K562 (cell line): ENCODE measurements at regions not wholly inside any gene's neighbourhood (a gene's known extent, or its start where the extent isn't known, plus 50 kb on each side); places are given as distances from the start of the nearest gene placed in this dataset.

Experiments
- ATAC-seq: fragments of 200-7000 bp; cut with Tn5 transposase; 3 replicates; pipeline ENCODE4 v1.9.1; 2020; ENCODE audit warnings: moderate library complexity
- BruUV-seq: library from RNA; stranded (reverse); fragments of 400-500 nt; replicated peaks from 2 replicates; lab custom pipeline; 2021; lab: Mats Ljungman, UMichigan
- CTCF ChIA-PET: fragments of 300-600 bp; formaldehyde crosslinking; extraction: SDS; loops from one replicate; lab custom pipeline; 2021; ENCODE audit warnings: low intra/inter-chr PET ratio; lab: Yijun Ruan, JAX
- POLR2A ChIA-PET: fragments of 300-600, 350-650 bp; sonication (Branson Sonifier 250); formaldehyde crosslinking; extraction: SDS; loops from one replicate; lab custom pipeline; 2021; ENCODE audit warnings: antibody characterized with exemption, inconsistent platforms; lab: Yijun Ruan, JAX
- DNase-seq, 4 experiments: peaks; one replicate each; pipeline versions ENCODE4 v3.0.0 to v3.0.0-alpha.2; 2011 to 2018; ENCODE audit warnings: low spot score in 3 of 4, mixed read lengths in 3 of 4; ENCODE audit errors: extremely low read depth in 1 of 4
- FAIRE-seq: peaks from 2 replicates; lab custom pipeline; 2011; peaks lifted over from hg19 to GRCh38; lab: Jason Lieb, UNC
- H2AFZ ChIP-seq: 2 replicates; pipeline ENCODE4 v1.6.0; 2011; ENCODE audit warnings: low read depth, low read length, control low read depth, inconsistent platforms
- H3K27ac ChIP-seq: fragments of 200-600 bp; 3 replicates; pipeline ENCODE4 v1.8.0; 2011; ENCODE audit warnings: low read depth, mild to moderate bottlenecking, control low read depth, inconsistent platforms, low read length, moderate library complexity, mixed read lengths; ENCODE audit errors: extremely low read depth
- H3K27me3 ChIP-seq, 2 experiments: fragments of 300-600 bp in 1 of 2; 2 replicates in 1 of 2; 3 replicates in 1 of 2; pipeline versions ENCODE4 v1.6.0 to v1.8.0; 2011; ENCODE audit warnings: inconsistent platforms in 2 of 2, low read length in 2 of 2, mild to moderate bottlenecking in 1 of 2, mixed read lengths in 1 of 2, moderate library complexity in 1 of 2; ENCODE audit not compliant: control insufficient read depth in 2 of 2, insufficient read depth in 2 of 2
- H3K36me3 ChIP-seq: fragments of 300-600 bp; 3 replicates; pipeline ENCODE4 v1.8.0; 2011; ENCODE audit warnings: mild to moderate bottlenecking, low read length, inconsistent platforms; ENCODE audit not compliant: control insufficient read depth, insufficient read depth
- H3K4me1 ChIP-seq, 2 experiments: fragments of 200-600 bp in 1 of 2; replicated peaks in 1 of 2; 2 replicates in 1 of 2; 3 replicates in 1 of 2; pipeline versions ENCODE4 v1.5.1 to v1.8.0; 2011; ENCODE audit warnings: inconsistent platforms in 2 of 2, low read length in 2 of 2, mild to moderate bottlenecking in 1 of 2, mixed read lengths in 1 of 2, moderate library complexity in 1 of 2; ENCODE audit not compliant: control insufficient read depth in 2 of 2, insufficient read depth in 2 of 2
- H3K4me2 ChIP-seq: 2 replicates; pipeline ENCODE4 v1.6.1; 2011; ENCODE audit warnings: low read length, control low read depth, inconsistent platforms, mixed read lengths; ENCODE audit not compliant: insufficient read depth
- H3K4me3 ChIP-seq: fragments of 200-600 bp; sonication (generic), shearing (Covaris generic); 2 replicates; pipeline ENCODE4 v1.5.1; 2016; ENCODE audit warnings: control low read depth, inconsistent platforms
- H3K79me2 ChIP-seq: fragments of 200-600 bp; 3 replicates; pipeline ENCODE4 v1.8.0; 2011; ENCODE audit warnings: low read length, inconsistent platforms; ENCODE audit not compliant: control insufficient read depth, insufficient read depth
- H3K9ac ChIP-seq, 2 experiments: 2 replicates each; pipeline versions ENCODE4 v1.6.0 to v1.6.1; 2011; ENCODE audit warnings: low read depth in 2 of 2, low read length in 2 of 2, control low read depth in 1 of 2, inconsistent platforms in 1 of 2, mild to moderate bottlenecking in 1 of 2, mixed read lengths in 1 of 2; ENCODE audit not compliant: insufficient read depth in 1 of 2
- H3K9me1 ChIP-seq: one replicate; pipeline ENCODE4 v1.6.0; 2011; ENCODE audit warnings: inconsistent platforms, mild to moderate bottlenecking, low read length, moderate library complexity; ENCODE audit not compliant: control insufficient read depth, insufficient read depth
- H3K9me3 ChIP-seq: replicated peaks from 2 replicates; pipeline ENCODE4 v1.5.1; 2011; ENCODE audit warnings: low read depth, low read length, inconsistent platforms; ENCODE audit not compliant: control insufficient read depth, insufficient read depth
- H4K20me1 ChIP-seq: replicated peaks from 2 replicates; pipeline ENCODE4 v1.6.1; 2011; ENCODE audit warnings: low read length, inconsistent platforms, mixed read lengths; ENCODE audit not compliant: control insufficient read depth, insufficient read depth
- CCNT2 ChIP-seq: IDR thresholded peaks from 2 replicates; pipeline ENCODE4 v1.6.1; 2011; ENCODE audit warnings: borderline replicate concordance, low read depth, mild to moderate bottlenecking, moderate library complexity, mixed read lengths, low read length; ENCODE audit not compliant: insufficient read length; ENCODE audit errors: extremely low read depth
- EGR1 ChIP-seq: fragments of 450-650 bp; conservative IDR thresholded peaks from 2 replicates; pipeline ENCODE4 v1.6.1; 2017; ENCODE audit warnings: mild to moderate bottlenecking
- MEF2A ChIP-seq: IDR thresholded peaks from 2 replicates; pipeline ENCODE4 v1.6.1; 2011; ENCODE audit warnings: low read depth, mild to moderate bottlenecking, low read length, moderate library complexity; ENCODE audit not compliant: control insufficient read depth
- NCOR1 ChIP-seq: fragments of 450-650 bp; IDR thresholded peaks from 2 replicates; pipeline ENCODE4 v1.6.1; 2016; ENCODE audit warnings: mild to moderate bottlenecking, moderate library complexity
- RBFOX2 ChIP-seq: fragments of 200-400 bp; formaldehyde crosslinking; IDR thresholded peaks from 2 replicates; pipeline ENCODE4 v1.6.1; 2017; ENCODE audit warnings: low read depth, mild to moderate bottlenecking, low read length, moderate library complexity
- SIN3B ChIP-seq: fragments of 450-650 bp; IDR thresholded peaks from 2 replicates; pipeline ENCODE4 v1.6.1; 2017; ENCODE audit warnings: low read depth, mild to moderate bottlenecking, moderate library complexity
- SMARCA4 ChIP-seq: fragments of 450-650 bp; IDR thresholded peaks from 2 replicates; pipeline ENCODE4 v1.6.1; 2016
- TBL1XR1 ChIP-seq, 2 experiments: IDR thresholded peaks; 2 replicates each; pipeline ENCODE4 v1.6.1; 2012; ENCODE audit warnings: improper control_type of control experiment in 2 of 2, low read length in 2 of 2, mild to moderate bottlenecking in 1 of 2
- TCF3 ChIP-seq: sonication (generic); formaldehyde crosslinking; IDR thresholded peaks from 2 replicates; pipeline ENCODE4 v1.4.0; 2020; ENCODE audit warnings: mild to moderate bottlenecking, missing genetic modification reagents
- WGBS: fragments of 100-300 bp; shearing (Covaris generic); methylation state at CpG from one replicate; pipeline ENCODE4 v1.1.6; 2016; ENCODE audit warnings: low coverage, mixed read lengths; ENCODE audit not compliant: insufficient coverage; ENCODE audit errors: missing lambda C conversion rate; 5-methylcytosine and 5-hydroxymethylcytosine counted together
- in situ Hi-C: fragments of 300-500 bp; cut with MboI; formaldehyde crosslinking; loops from 4 replicates; pipeline ENCODE4 v1.15.0; 2018; ENCODE audit warnings: inconsistent platforms, mixed read lengths
- intact Hi-C: fragments of 100-400 bp; cut with micrococcal nuclease; formaldehyde crosslinking; loops from 2 replicates; pipeline ENCODE4 v1.14.2; 2022
- TF ChIP-seq, protein P1 (sequence below): fragments of 250-450 bp; sonication (Bioruptor Pico); IDR thresholded peaks from 2 replicates; pipeline ENCODE4 v1.8.0; 2021; ENCODE audit warnings: moderate library complexity, mild to moderate bottlenecking, inconsistent platforms
- TF ChIP-seq, protein P2 (sequence below): fragments of 250-450 bp; sonication (Bioruptor Pico); IDR thresholded peaks from 2 replicates; pipeline ENCODE4 v1.8.0; 2022; ENCODE audit warnings: inconsistent platforms
- TF ChIP-seq, protein P3 (sequence below): sonication (generic); formaldehyde crosslinking; IDR thresholded peaks from 2 replicates; pipeline ENCODE4 v1.8.1; 2023; ENCODE audit warnings: mild to moderate bottlenecking, missing genetic modification reagents
- TF ChIP-seq, protein P4 (sequence below): sonication (generic); formaldehyde crosslinking; IDR thresholded peaks from 2 replicates; pipeline ENCODE4 v1.8.1; 2022; ENCODE audit warnings: missing genetic modification reagents

DNA sequence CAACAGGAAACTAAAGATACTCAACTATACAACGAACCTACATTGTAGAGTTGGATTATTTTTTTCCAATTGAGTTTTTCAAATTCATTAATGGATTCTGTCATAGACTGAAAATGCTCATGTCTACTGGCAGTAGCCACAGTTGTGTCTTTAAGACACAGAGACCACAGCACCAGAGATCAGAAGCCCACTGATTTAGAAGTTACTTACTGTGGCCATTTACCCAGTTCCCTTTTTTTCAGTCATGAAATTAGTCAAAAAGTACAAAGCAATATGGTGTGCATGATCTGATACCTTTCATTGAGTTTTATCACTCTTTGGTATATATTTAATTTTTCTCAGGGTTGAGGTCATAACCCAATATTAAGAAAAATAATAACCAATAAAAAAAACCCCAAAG, 1640.2 kb upstream of the WWC1 start:
- no peak for DNase-seq
- H3K79me2 ChIP-seq, result no peaks in the 10 kb centered on the region
- no peak overlapping the region for H3K9ac ChIP-seq
- no peaks in the 10 kb centered on the region for H3K9me1 ChIP-seq
- ChIA-PET POLR2A (no interaction called here), CTCF (no interaction called here)
- H2AFZ ChIP-seq, result no peak overlapping the region
- no peak overlapping the region for H3K4me3 ChIP-seq
- no peak overlapping the region for H3K27ac ChIP-seq
- no peaks in the 10 kb centered on the region for H3K4me1 ChIP-seq
- no peaks in the 10 kb centered on the region for H4K20me1 ChIP-seq
- in situ Hi-C loops, result no loop called here
- ATAC-seq, result no peak
- H3K36me3 ChIP-seq, result no peaks in the 10 kb centered on the region
- H3K27me3 ChIP-seq, result no peaks in the 10 kb centered on the region
- intact Hi-C loops, result no loop called here
- 0% methylated on average over 1 of the region's 1 CpG for WGBS
- no peak overlapping the region for H3K4me2 ChIP-seq
- FAIRE-seq, result no peak
- no peaks in the 10 kb centered on the region for H3K9me3 ChIP-seq
- no TSS peak for BruUV-seq
- TF ChIP-seq EGR1, result no peak
- no peak for TF ChIP-seq NCOR1
- no peak for TF ChIP-seq SIN3B
- no peak for TF ChIP-seq MEF2A
- TF ChIP-seq, protein P1, sequence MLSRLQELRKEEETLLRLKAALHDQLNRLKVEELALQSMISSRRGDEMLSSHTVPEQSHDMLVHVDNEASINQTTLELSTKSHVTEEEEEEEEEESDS (CRISPR knock-in tag), result no peak

DNA sequence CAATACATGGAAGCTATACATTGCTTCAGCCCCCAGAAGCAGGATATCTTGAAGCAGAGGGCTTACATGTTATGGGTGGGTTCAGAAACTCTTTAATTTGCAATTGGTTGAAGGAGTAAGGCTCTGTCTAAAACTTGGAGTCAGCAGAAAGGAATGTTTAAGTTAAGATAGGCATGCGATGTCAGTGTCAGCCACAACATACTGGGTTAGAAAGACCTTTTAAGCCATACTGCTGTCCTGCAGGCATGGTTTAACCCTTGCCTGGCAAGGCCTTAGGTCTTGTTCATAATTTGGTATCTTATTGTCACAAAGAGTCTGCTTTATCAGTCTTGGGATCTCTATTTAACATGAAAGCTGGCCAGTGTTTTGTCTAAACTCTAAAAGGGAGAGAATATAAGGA, 1619.6 kb upstream of the WWC1 start:
- H3K27me3 ChIP-seq, result no peaks in the 10 kb centered on the region
- H2AFZ ChIP-seq, result no peak overlapping the region
- no peaks in the 10 kb centered on the region for H3K79me2 ChIP-seq
- H3K9me1 ChIP-seq, result no peaks in the 10 kb centered on the region
- in situ Hi-C loops (no loop called here), intact Hi-C loops (no loop called here)
- no peaks in the 10 kb centered on the region for H3K36me3 ChIP-seq
- H3K9me3 ChIP-seq, result no peaks in the 10 kb centered on the region
- CTCF ChIA-PET, result no interaction called here
- no peaks in the 10 kb centered on the region for H3K4me1 ChIP-seq
- H3K27ac ChIP-seq, result no peak overlapping the region
- POLR2A ChIA-PET, result no interaction called here
- no peak overlapping the region for H3K4me3 ChIP-seq
- H3K4me2 ChIP-seq, result no peak overlapping the region
- DNase-seq (no peak), FAIRE-seq (no peak), ATAC-seq (no peak)
- no peak overlapping the region for H3K9ac ChIP-seq
- 0% methylated on average over 1 of the region's 1 CpG for WGBS
- H4K20me1 ChIP-seq, result no peaks in the 10 kb centered on the region
- no TSS peak for BruUV-seq
- TF ChIP-seq CCNT2 (no peak), TCF3 (CRISPR knock-in tag) (no peak), SMARCA4 (no peak), TBL1XR1 (IDR thresholded peaks at IDR 0.05; ENCODE audit: low read length in 2 of 2) (no peak), RBFOX2 (no peak)
- TF ChIP-seq, protein P2, sequence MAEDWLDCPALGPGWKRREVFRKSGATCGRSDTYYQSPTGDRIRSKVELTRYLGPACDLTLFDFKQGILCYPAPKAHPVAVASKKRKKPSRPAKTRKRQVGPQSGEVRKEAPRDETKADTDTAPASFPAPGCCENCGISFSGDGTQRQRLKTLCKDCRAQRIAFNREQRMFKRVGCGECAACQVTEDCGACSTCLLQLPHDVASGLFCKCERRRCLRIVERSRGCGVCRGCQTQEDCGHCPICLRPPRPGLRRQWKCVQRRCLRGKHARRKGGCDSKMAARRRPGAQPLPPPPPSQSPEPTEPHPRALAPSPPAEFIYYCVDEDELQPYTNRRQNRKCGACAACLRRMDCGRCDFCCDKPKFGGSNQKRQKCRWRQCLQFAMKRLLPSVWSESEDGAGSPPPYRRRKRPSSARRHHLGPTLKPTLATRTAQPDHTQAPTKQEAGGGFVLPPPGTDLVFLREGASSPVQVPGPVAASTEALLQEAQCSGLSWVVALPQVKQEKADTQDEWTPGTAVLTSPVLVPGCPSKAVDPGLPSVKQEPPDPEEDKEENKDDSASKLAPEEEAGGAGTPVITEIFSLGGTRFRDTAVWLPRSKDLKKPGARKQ (CRISPR knock-in tag), result no peak
- TF ChIP-seq, protein P3, sequence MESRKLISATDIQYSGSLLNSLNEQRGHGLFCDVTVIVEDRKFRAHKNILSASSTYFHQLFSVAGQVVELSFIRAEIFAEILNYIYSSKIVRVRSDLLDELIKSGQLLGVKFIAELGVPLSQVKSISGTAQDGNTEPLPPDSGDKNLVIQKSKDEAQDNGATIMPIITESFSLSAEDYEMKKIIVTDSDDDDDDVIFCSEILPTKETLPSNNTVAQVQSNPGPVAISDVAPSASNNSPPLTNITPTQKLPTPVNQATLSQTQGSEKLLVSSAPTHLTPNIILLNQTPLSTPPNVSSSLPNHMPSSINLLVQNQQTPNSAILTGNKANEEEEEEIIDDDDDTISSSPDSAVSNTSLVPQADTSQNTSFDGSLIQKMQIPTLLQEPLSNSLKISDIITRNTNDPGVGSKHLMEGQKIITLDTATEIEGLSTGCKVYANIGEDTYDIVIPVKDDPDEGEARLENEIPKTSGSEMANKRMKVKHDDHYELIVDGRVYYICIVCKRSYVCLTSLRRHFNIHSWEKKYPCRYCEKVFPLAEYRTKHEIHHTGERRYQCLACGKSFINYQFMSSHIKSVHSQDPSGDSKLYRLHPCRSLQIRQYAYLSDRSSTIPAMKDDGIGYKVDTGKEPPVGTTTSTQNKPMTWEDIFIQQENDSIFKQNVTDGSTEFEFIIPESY (CRISPR knock-in tag), result no peak
- TF ChIP-seq, protein P4, sequence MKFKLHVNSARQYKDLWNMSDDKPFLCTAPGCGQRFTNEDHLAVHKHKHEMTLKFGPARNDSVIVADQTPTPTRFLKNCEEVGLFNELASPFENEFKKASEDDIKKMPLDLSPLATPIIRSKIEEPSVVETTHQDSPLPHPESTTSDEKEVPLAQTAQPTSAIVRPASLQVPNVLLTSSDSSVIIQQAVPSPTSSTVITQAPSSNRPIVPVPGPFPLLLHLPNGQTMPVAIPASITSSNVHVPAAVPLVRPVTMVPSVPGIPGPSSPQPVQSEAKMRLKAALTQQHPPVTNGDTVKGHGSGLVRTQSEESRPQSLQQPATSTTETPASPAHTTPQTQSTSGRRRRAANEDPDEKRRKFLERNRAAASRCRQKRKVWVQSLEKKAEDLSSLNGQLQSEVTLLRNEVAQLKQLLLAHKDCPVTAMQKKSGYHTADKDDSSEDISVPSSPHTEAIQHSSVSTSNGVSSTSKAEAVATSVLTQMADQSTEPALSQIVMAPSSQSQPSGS, result no peak
